HEK293 (cell line): ENCODE measurements at regions not wholly inside any gene's neighbourhood (a gene's known extent, or its start where the extent isn't known, plus 50 kb on each side); places are given as distances from the start of the nearest gene placed in this dataset.

Source experiments
- CTCF ChIA-PET: fragments of 350-600 bp; formaldehyde crosslinking; extraction: SDS; loops from one replicate; lab custom pipeline; 2021; ENCODE audit warnings: antibody characterized with exemption; lab: Yijun Ruan, JAX
- POLR2A ChIA-PET: fragments of 300-600 bp; formaldehyde crosslinking; extraction: SDS; loops from one replicate; lab custom pipeline; 2020; ENCODE audit warnings: antibody characterized with exemption, inconsistent platforms; lab: Yijun Ruan, JAX
- H3K27ac ChIP-seq: fragments of 200-500 bp; sonication (Bioruptor generic); 2 replicates; pipeline ENCODE4 v1.5.1; 2014; ENCODE audit warnings: low read depth, low read length, control low read depth, inconsistent platforms; ENCODE audit errors: extremely low read depth
- H3K36me3 ChIP-seq, 2 experiments: fragments of 200-500 bp in 1 of 2; sonication (Bioruptor generic) in 1 of 2; 1 replicate in 1 of 2; 2 replicates in 1 of 2; pipeline ENCODE4 v1.5.1; 2014 to 2017; ENCODE audit warnings: inconsistent platforms in 2 of 2, low read length in 2 of 2; ENCODE audit not compliant: control insufficient read depth in 2 of 2, insufficient read depth in 1 of 2
- H3K4me1 ChIP-seq: fragments of 200-500 bp; sonication (Bioruptor generic); 2 replicates; pipeline ENCODE4 v1.5.1; 2014; ENCODE audit warnings: mild to moderate bottlenecking, low read length, inconsistent platforms; ENCODE audit not compliant: control insufficient read depth, insufficient read depth
- H3K4me3 ChIP-seq: 2 replicates; pipeline ENCODE4 v1.5.1; 2011; ENCODE audit warnings: low read depth, mild to moderate bottlenecking, control low read depth, low read length, moderate library complexity
- H3K9me3 ChIP-seq: fragments of 200-500 bp; sonication (Bioruptor generic); 2 replicates; pipeline ENCODE4 v1.5.1; 2014; ENCODE audit warnings: low read depth, low read length, inconsistent platforms; ENCODE audit not compliant: control insufficient read depth, insufficient read depth
- KLF1 ChIP-seq: fragments of 450-650 bp; formaldehyde crosslinking; IDR thresholded peaks from 2 replicates; pipeline ENCODE4 v1.5.1; 2016; ENCODE audit warnings: missing biosample characterization, missing genetic modification characterization
- KLF8 ChIP-seq: fragments of 450-650 bp; formaldehyde crosslinking; IDR thresholded peaks from 2 replicates; pipeline ENCODE4 v1.5.1; 2016; ENCODE audit warnings: missing biosample characterization, missing genetic modification characterization
- RBAK ChIP-seq: fragments of 450-650 bp; formaldehyde crosslinking; IDR thresholded peaks from 2 replicates; pipeline ENCODE4 v1.5.1; 2016; ENCODE audit warnings: missing biosample characterization, missing genetic modification characterization
- YY1 ChIP-seq: fragments of 450-650 bp; formaldehyde crosslinking; IDR thresholded peaks from 2 replicates; pipeline ENCODE4 v1.5.1; 2018; ENCODE audit warnings: missing biosample characterization, missing genetic modification characterization
- ZBTB48 ChIP-seq: fragments of 450-650 bp; formaldehyde crosslinking; IDR thresholded peaks from 2 replicates; pipeline ENCODE4 v1.5.1; 2016; ENCODE audit warnings: missing biosample characterization, missing genetic modification characterization
- ZBTB7A ChIP-seq: fragments of 450-650 bp; formaldehyde crosslinking; IDR thresholded peaks from 2 replicates; pipeline ENCODE4 v1.5.1; 2016; ENCODE audit warnings: low read depth, missing biosample characterization, missing genetic modification characterization
- ZFHX2 ChIP-seq: fragments of 450-650 bp; formaldehyde crosslinking; conservative IDR thresholded peaks from 2 replicates; pipeline ENCODE4 v1.5.1; 2016; ENCODE audit warnings: missing biosample characterization, missing genetic modification characterization
- ZNF248 ChIP-seq: fragments of 450-650 bp; formaldehyde crosslinking; IDR thresholded peaks from 2 replicates; pipeline ENCODE4 v1.5.1; 2017; ENCODE audit warnings: missing biosample characterization, missing genetic modification characterization
- ZNF350 ChIP-seq: fragments of 450-650 bp; formaldehyde crosslinking; IDR thresholded peaks from 2 replicates; pipeline ENCODE4 v1.5.0; 2017; ENCODE audit warnings: missing biosample characterization, mild to moderate bottlenecking, missing genetic modification characterization
- ZNF529 ChIP-seq: fragments of 450-650 bp; formaldehyde crosslinking; IDR thresholded peaks from 2 replicates; pipeline ENCODE4 v1.5.1; 2017; ENCODE audit warnings: missing genetic modification characterization, missing biosample characterization; ENCODE audit not compliant: insufficient replicate concordance
- ZNF571 ChIP-seq: fragments of 450-650 bp; formaldehyde crosslinking; IDR thresholded peaks from 2 replicates; pipeline ENCODE4 v1.5.0; 2017; ENCODE audit warnings: missing biosample characterization, missing genetic modification characterization
- ZNF707 ChIP-seq: fragments of 450-650 bp; formaldehyde crosslinking; IDR thresholded peaks from 2 replicates; pipeline ENCODE4 v1.5.1; 2016; ENCODE audit warnings: missing biosample characterization, missing genetic modification characterization
- ZNF791 ChIP-seq: fragments of 450-650 bp; formaldehyde crosslinking; IDR thresholded peaks from 2 replicates; pipeline ENCODE4 v1.5.1; 2016; ENCODE audit warnings: missing biosample characterization, missing genetic modification characterization
- ZNF830 ChIP-seq: fragments of 450-650 bp; IDR thresholded peaks from 2 replicates; pipeline ENCODE4 v1.5.0; 2018; ENCODE audit warnings: missing biosample characterization, missing genetic modification characterization, low read depth, mild to moderate bottlenecking, moderate library complexity
- TF ChIP-seq, protein P1 (sequence below): fragments of 450-650 bp; formaldehyde crosslinking; IDR thresholded peaks from 2 replicates; pipeline ENCODE4; 2016; ENCODE audit warnings: missing biosample characterization, missing genetic modification characterization
- TF ChIP-seq, protein P2 (sequence below): fragments of 450-650 bp; formaldehyde crosslinking; IDR thresholded peaks from 2 replicates; pipeline ENCODE4 v1.5.1; 2016; ENCODE audit warnings: missing biosample characterization, missing genetic modification characterization
- TF ChIP-seq, protein P3 (sequence below): fragments of 450-650 bp; formaldehyde crosslinking; IDR thresholded peaks from 2 replicates; pipeline ENCODE4 v1.5.1; 2016; ENCODE audit warnings: missing biosample characterization, missing genetic modification characterization
- TF ChIP-seq, protein P4 (sequence below): fragments of 450-650 bp; formaldehyde crosslinking; IDR thresholded peaks from 2 replicates; pipeline ENCODE4 v1.5.1; 2016; ENCODE audit warnings: missing biosample characterization, missing genetic modification characterization
- TF ChIP-seq, protein P5 (sequence below): fragments of 450-650 bp; formaldehyde crosslinking; IDR thresholded peaks from 2 replicates; pipeline ENCODE4 v1.5.1; 2016; ENCODE audit warnings: missing biosample characterization, missing genetic modification characterization
- TF ChIP-seq, protein P6 (sequence below): fragments of 450-650 bp; formaldehyde crosslinking; IDR thresholded peaks from 2 replicates; pipeline ENCODE4 v1.5.1; 2016; ENCODE audit warnings: missing biosample characterization, missing genetic modification characterization

DNA sequence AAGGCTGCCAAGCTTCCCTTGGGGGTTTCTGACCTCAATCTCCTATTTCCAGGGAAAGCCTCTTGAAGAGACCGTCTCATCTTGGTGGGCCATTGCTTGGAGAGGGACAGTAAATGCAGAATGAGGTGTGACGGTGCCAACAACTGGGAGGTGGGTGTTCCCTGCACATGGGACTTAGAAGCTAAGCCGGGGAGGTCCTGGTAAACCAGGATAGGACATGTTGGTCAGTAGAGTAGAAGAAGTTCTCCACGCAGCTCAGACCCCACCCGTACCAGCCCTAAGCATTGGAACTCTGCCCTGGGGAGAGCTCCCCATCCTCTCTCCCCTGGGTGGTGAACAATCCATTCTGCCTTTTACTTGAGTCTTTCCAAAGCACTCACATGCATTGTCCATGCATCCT lies 92.0 kb downstream of the SOX1 start:
- H3K4me1 ChIP-seq: no peaks in the 10 kb centered on the region
- ChIA-PET CTCF (no interaction called here), POLR2A (no interaction called here)
- H3K9me3 ChIP-seq: no peaks in the 10 kb centered on the region
- H3K27ac ChIP-seq: no peak overlapping the region
- TF ChIP-seq, protein P1, sequence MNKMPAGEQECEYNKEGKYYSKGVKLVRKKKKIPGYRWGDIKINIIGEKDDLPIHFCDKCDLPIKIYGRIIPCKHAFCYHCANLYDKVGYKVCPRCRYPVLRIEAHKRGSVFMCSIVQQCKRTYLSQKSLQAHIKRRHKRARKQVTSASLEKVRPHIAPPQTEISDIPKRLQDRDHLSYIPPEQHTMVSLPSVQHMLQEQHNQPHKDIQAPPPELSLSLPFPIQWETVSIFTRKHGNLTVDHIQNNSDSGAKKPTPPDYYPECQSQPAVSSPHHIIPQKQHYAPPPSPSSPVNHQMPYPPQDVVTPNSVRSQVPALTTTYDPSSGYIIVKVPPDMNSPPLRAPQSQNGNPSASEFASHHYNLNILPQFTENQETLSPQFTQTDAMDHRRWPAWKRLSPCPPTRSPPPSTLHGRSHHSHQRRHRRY (tag by site-specific recombination): no peak
- no peak for TF ChIP-seq RBAK (tag by site-specific recombination)
- TF ChIP-seq, protein P2, sequence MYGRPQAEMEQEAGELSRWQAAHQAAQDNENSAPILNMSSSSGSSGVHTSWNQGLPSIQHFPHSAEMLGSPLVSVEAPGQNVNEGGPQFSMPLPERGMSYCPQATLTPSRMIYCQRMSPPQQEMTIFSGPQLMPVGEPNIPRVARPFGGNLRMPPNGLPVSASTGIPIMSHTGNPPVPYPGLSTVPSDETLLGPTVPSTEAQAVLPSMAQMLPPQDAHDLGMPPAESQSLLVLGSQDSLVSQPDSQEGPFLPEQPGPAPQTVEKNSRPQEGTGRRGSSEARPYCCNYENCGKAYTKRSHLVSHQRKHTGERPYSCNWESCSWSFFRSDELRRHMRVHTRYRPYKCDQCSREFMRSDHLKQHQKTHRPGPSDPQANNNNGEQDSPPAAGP: no peak
- no peak for TF ChIP-seq ZBTB48 (tag by site-specific recombination)
- TF ChIP-seq ZNF350: no peak
- TF ChIP-seq YY1: no peak
- no peak for TF ChIP-seq ZNF248 (tag by site-specific recombination)
- TF ChIP-seq ZNF707: no peak
- no peak for TF ChIP-seq ZNF830
- no peak for TF ChIP-seq ZNF529 (tag by site-specific recombination)
- TF ChIP-seq KLF8 (tag by site-specific recombination): no peak
- no peak for TF ChIP-seq ZBTB7A
- TF ChIP-seq, protein P3, sequence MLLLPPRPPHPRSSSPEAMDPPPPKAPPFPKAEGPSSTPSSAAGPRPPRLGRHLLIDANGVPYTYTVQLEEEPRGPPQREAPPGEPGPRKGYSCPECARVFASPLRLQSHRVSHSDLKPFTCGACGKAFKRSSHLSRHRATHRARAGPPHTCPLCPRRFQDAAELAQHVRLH (tag by site-specific recombination): no peak
- TF ChIP-seq, protein P4, sequence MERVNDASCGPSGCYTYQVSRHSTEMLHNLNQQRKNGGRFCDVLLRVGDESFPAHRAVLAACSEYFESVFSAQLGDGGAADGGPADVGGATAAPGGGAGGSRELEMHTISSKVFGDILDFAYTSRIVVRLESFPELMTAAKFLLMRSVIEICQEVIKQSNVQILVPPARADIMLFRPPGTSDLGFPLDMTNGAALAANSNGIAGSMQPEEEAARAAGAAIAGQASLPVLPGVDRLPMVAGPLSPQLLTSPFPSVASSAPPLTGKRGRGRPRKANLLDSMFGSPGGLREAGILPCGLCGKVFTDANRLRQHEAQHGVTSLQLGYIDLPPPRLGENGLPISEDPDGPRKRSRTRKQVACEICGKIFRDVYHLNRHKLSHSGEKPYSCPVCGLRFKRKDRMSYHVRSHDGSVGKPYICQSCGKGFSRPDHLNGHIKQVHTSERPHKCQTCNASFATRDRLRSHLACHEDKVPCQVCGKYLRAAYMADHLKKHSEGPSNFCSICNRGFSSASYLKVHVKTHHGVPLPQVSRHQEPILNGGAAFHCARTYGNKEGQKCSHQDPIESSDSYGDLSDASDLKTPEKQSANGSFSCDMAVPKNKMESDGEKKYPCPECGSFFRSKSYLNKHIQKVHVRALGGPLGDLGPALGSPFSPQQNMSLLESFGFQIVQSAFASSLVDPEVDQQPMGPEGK (tag by site-specific recombination): no peak
- TF ChIP-seq, protein P5, sequence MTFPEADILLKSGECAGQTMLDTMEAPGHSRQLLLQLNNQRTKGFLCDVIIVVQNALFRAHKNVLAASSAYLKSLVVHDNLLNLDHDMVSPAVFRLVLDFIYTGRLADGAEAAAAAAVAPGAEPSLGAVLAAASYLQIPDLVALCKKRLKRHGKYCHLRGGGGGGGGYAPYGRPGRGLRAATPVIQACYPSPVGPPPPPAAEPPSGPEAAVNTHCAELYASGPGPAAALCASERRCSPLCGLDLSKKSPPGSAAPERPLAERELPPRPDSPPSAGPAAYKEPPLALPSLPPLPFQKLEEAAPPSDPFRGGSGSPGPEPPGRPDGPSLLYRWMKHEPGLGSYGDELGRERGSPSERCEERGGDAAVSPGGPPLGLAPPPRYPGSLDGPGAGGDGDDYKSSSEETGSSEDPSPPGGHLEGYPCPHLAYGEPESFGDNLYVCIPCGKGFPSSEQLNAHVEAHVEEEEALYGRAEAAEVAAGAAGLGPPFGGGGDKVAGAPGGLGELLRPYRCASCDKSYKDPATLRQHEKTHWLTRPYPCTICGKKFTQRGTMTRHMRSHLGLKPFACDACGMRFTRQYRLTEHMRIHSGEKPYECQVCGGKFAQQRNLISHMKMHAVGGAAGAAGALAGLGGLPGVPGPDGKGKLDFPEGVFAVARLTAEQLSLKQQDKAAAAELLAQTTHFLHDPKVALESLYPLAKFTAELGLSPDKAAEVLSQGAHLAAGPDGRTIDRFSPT (tag by site-specific recombination): no peak
- no peak for TF ChIP-seq ZNF791 (tag by site-specific recombination)
- no peak for TF ChIP-seq KLF1 (tag by site-specific recombination)
- no peak for TF ChIP-seq ZNF571 (tag by site-specific recombination)
- TF ChIP-seq, protein P6, sequence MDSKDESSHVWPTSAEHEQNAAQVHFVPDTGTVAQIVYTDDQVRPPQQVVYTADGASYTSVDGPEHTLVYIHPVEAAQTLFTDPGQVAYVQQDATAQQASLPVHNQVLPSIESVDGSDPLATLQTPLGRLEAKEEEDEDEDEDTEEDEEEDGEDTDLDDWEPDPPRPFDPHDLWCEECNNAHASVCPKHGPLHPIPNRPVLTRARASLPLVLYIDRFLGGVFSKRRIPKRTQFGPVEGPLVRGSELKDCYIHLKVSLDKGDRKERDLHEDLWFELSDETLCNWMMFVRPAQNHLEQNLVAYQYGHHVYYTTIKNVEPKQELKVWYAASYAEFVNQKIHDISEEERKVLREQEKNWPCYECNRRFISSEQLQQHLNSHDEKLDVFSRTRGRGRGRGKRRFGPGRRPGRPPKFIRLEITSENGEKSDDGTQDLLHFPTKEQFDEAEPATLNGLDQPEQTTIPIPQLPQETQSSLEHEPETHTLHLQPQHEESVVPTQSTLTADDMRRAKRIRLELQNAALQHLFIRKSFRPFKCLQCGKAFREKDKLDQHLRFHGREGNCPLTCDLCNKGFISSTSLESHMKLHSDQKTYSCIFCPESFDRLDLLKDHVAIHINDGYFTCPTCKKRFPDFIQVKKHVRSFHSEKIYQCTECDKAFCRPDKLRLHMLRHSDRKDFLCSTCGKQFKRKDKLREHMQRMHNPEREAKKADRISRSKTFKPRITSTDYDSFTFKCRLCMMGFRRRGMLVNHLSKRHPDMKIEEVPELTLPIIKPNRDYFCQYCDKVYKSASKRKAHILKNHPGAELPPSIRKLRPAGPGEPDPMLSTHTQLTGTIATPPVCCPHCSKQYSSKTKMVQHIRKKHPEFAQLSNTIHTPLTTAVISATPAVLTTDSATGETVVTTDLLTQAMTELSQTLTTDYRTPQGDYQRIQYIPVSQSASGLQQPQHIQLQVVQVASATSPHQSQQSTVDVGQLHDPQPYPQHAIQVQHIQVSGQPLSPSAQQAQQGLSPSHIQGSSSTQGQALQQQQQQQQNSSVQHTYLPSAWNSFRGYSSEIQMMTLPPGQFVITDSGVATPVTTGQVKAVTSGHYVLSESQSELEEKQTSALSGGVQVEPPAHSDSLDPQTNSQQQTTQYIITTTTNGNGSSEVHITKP (tag by site-specific recombination): no peak
- TF ChIP-seq ZFHX2 (tag by site-specific recombination): no peak
- no peak overlapping the region for H3K4me3 ChIP-seq
- H3K36me3 ChIP-seq: no peaks in the 10 kb centered on the region
